DOHH2 (cell line): ENCODE measurements at regions not wholly inside any gene's neighbourhood (a gene's known extent, or its start where the extent isn't known, plus 50 kb on each side); places are given as distances from the start of the nearest gene placed in this dataset.

Experiments used
- EZH2phosphoT487 ChIP-seq: fragments of 200-600 bp; sonication (generic); IDR thresholded peaks from 2 replicates; pipeline ENCODE4 v1.6.1; 2017; ENCODE audit warnings: borderline replicate concordance, mild to moderate bottlenecking, antibody characterized with exemption, low read length, moderate library complexity, mixed read lengths
- TF ChIP-seq, protein P1 (sequence below): fragments of 200-600 bp; sonication (generic); IDR thresholded peaks from one replicate; pipeline ENCODE4 v1.5.1; 2014; ENCODE audit warnings: antibody characterized with exemption, mild to moderate bottlenecking, low read depth, low read length; ENCODE audit not compliant: poor library complexity, severe bottlenecking

DNA sequence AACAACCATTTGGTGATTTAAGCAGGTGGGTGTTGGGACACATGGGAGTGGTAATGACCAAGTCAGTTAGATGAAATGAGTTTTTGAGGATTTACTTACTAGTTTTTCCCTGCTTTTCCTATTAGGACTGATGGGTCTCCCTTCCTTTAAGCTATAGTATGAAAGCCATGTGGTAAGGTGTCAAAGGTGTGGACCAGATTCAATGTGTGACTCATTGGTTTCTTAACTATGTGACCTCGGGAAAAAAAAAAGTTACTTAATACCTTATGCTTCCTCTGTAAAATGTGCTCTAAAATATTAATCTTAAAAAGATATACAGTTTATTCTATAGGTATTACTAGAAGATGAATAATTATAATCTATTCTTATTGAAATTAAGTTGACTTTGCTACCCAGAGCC is 93.7 kb downstream of the DUSP10 start:
- TF ChIP-seq, protein P1, sequence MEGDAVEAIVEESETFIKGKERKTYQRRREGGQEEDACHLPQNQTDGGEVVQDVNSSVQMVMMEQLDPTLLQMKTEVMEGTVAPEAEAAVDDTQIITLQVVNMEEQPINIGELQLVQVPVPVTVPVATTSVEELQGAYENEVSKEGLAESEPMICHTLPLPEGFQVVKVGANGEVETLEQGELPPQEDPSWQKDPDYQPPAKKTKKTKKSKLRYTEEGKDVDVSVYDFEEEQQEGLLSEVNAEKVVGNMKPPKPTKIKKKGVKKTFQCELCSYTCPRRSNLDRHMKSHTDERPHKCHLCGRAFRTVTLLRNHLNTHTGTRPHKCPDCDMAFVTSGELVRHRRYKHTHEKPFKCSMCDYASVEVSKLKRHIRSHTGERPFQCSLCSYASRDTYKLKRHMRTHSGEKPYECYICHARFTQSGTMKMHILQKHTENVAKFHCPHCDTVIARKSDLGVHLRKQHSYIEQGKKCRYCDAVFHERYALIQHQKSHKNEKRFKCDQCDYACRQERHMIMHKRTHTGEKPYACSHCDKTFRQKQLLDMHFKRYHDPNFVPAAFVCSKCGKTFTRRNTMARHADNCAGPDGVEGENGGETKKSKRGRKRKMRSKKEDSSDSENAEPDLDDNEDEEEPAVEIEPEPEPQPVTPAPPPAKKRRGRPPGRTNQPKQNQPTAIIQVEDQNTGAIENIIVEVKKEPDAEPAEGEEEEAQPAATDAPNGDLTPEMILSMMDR: no peak
- no peak for TF ChIP-seq EZH2phosphoT487
